C4-2B (cell line): ENCODE measurements at regions not wholly inside any gene's neighbourhood (a gene's known extent, or its start where the extent isn't known, plus 50 kb on each side); places are given as distances from the start of the nearest gene placed in this dataset.
"Not testable (repeated sequence)": the region's sequence is repeated elsewhere in the genome, so short reads cannot be mapped to it uniquely, and the experiment has no call there.

Experiments used
- H3K27ac ChIP-seq: fragments of 450-650 bp; 2 replicates; pipeline ENCODE4 v1.5.1; 2017
- ZFX ChIP-seq: fragments of 450-650 bp; IDR thresholded peaks from 2 replicates; pipeline ENCODE4 v1.6.1; 2017
- TF ChIP-seq, protein P1 (sequence below): fragments of 450-650 bp; conservative IDR thresholded peaks from 2 replicates; pipeline ENCODE4 v1.5.1; 2017; ENCODE audit warnings: mild to moderate bottlenecking

DNA sequence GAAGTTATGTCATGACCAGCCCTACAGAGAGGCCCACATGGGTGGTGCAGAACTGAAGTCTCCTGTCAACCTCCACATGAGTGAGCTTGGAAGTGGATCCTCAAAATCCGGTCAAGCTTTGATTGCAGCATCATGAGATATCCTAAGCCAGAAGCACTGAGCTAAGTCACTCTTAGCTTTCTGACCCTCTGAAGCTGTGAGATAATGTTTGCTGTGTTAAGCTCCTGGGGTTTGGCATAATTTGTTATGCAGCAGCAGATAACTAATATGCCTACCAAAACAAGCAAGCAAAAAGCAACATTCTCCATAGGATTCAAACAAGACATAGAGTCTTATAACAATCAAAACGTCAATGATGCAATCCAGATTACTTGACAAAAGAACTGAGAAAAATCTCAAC lies 87.6 kb upstream of the GRIN2B start:
- no peak for TF ChIP-seq ZFX
- TF ChIP-seq, protein P1, sequence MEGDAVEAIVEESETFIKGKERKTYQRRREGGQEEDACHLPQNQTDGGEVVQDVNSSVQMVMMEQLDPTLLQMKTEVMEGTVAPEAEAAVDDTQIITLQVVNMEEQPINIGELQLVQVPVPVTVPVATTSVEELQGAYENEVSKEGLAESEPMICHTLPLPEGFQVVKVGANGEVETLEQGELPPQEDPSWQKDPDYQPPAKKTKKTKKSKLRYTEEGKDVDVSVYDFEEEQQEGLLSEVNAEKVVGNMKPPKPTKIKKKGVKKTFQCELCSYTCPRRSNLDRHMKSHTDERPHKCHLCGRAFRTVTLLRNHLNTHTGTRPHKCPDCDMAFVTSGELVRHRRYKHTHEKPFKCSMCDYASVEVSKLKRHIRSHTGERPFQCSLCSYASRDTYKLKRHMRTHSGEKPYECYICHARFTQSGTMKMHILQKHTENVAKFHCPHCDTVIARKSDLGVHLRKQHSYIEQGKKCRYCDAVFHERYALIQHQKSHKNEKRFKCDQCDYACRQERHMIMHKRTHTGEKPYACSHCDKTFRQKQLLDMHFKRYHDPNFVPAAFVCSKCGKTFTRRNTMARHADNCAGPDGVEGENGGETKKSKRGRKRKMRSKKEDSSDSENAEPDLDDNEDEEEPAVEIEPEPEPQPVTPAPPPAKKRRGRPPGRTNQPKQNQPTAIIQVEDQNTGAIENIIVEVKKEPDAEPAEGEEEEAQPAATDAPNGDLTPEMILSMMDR, result no peak
- H3K27ac ChIP-seq, result no peak overlapping the region

DNA sequence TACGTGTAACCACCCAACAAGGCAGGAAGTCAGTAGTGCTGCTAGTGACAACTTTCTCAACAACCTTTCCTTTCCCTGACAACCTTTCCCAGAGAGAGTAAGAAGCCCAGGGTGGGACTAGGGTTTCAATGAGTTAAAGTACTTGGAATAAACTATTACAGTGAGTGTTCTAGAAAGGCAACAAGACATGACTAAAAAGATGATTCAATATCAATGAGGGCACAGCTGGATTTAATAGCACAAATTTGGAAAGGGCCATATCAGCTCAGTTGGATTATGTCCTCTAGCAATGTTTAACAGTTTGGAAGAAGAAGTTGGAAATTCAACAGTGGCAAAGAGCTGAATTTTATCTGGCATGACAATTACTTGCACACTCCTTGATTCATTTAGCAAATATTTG lies 90.4 kb upstream of the GRIN2B start:
- H3K27ac ChIP-seq, result no peak overlapping the region
- TF ChIP-seq, protein P1, result no peak
- no peak for TF ChIP-seq ZFX

DNA sequence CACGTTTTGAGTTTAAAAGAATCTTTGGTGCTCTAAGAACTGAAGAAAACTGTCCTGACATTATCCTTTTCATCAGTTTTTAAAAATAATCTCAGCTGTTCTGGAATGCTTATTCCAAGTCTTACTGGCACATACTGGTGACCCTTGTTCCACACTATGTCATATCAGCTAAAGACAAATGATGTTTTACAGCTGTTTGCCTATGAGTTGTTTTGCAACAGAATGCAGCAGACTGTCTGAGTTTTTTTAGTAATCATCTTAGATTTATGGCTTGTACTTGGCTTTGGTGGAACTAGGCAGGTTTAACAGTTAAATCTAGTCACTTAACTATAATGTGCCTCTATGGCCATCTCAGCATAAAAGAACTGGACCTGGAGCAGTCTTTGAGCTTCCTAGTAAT lies 91.6 kb upstream of the GRIN2B start:
- no peak overlapping the region for H3K27ac ChIP-seq
- TF ChIP-seq, protein P1, result no peak
- TF ChIP-seq ZFX, result no peak

DNA sequence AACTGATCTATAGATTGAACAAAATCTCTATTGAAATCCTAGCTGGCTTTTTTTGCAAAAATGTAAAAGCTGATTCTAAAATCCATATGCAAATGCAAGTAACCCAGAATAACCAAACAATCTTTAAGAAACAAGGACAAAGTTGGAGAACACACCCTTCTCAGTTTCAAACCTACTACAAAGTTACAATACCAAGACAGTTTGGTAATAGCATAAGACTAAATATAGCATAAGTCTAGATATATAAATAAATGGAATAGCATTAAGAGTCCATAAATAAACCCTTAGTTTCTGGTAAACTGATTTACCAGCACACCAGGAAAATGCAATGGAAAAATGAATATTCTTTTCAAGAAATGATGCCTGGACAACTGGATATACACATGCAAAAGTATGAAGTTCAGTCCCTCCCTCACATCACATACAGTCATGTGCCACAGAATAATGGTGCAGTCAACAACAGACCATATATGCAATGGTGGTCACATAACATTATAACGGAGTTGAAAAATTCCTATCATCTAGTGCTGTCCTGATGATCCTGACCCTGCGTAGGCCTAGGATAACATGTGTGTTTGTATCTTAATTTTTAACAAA lies 94.5 kb upstream of the GRIN2B start:
- TF ChIP-seq, protein P1, result no peak
- TF ChIP-seq ZFX, result no peak

DNA sequence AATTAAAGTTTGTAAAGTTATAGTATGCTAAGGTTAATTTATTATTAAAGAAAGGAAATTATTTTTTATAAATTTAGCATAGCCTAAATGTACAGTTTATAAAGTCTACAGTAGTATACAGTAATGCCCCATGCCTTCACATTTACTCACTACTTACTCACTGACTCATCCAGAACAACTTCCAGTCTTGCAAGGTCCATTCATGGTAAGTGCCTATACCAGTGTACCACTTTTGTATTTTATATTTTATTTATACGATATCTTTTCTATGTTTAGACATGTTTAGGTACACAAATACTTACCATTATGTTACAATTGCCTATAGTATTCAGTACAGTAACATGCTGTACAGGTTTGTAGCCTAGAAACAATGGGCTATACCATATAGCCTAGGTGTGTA lies 95.1 kb upstream of the GRIN2B start:
- no peak for TF ChIP-seq ZFX
- TF ChIP-seq, protein P1, result no peak
- H3K27ac ChIP-seq, result no peak overlapping the region

More for the DNA sequence above, 94.5 kb upstream of the GRIN2B start:
- H3K27ac ChIP-seq, result no peak overlapping the region

DNA sequence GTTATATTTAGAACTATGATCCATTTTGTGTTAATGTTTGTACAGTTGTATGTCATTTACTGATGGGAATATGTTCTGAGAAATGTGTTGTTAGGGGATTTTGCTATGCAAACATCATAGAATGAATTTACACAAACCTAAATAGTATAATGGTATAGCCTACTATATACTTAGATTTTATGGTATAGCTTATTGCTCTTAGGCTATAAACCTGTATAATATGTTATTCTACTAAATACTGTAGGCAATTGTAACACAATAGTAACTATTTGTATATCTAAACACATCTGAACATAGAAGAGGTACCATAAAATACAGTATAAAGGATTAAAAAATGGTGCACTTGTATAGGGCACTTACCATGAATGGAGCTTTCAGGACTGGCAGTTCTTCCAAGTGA lies 105.4 kb upstream of the GRIN2B start:
- no peak for TF ChIP-seq ZFX
- TF ChIP-seq, protein P1, result no peak
- H3K27ac ChIP-seq, result no peak overlapping the region

DNA sequence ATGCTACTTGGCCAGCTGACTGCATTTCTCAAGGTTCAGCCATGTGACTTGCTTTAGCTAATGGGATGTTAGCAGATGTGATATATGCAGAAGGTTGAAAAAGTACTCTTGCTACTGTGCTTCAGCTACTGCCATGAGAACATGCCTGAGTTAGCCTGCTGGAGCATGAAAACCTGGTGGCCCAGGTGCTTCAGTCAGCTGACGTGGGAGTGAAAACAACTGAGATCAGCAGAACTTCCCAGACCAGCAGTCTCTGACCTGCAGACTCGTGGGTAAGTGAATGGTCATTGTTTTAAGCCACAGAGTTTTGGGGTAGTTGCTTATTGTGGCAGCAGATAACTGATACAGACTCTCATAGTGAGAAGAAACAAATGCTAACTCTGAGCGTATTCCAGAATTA lies 118.6 kb upstream of the GRIN2B start:
- TF ChIP-seq, protein P1, result no peak
- no peak for TF ChIP-seq ZFX
- no peak overlapping the region for H3K27ac ChIP-seq

DNA sequence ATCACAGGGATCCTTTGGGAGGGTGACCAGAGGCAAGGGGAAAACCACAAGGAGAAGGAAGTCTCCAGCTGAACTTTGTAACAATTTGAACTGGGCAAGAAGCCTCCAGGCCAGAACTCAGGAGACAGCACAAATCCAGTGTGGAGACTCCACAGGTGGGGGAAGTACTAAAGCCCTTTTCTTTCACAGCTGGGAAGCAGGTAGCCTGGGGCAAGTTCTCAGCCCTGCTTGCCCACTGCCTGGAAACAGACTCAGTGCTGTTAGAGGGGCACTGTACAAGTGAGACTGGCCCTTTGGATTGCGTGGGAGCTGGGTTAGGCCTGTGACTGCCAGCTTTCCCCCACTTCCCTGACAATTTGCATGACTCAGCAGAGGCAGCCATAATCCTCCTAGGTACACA lies 120.2 kb upstream of the GRIN2B start:
- H3K27ac ChIP-seq, result not testable (repeated sequence)
